ENCODE measurements at regions not wholly inside any gene's neighbourhood (a gene's known extent, or its start where the extent isn't known, plus 50 kb on each side); places are given as distances from the start of the nearest gene placed in this dataset.

DNA sequence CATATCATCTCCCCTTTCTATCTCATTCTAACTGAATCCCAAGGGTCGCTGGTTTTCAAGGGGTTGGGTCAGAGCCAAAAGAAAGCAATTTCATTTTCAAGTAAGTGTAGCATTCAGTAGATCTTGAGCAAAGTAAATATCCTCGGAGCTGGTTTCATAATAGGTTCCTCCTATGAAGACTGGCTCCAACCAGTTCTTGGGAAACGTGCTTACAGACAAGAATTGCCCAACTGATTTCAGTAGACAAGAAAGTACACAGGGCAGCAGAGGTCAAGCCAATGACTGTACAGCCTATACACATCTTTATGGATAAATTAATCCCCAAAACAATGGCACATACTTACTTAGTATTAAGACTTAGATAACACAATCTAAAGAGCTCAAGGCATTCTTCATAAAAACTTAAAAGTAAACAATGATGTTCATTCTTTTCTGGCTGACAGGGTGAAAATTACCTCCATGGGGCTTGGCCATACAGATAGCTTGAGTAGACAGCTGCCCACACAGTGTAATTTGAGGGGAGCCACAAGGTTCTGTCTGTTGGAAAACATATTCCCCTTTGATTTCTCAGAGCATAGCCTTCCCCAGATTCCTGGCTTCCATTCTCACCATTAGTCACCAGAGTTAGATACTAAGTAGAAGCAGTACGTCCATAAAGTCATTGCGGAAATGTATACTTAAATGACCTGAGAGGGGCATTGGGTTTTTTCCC, 163.9 kb downstream of the ARRDC3 start:
- H3K9me3 Mint-ChIP-seq, result no peaks in the 10 kb centered on the region
- H3K4me1 Mint-ChIP-seq (ENCODE audit: low read depth), result no peaks in the 10 kb centered on the region
- intact Hi-C loops (cut with micrococcal nuclease), result loop anchor here (1.0 to 2.0 kb wide), 2 partner anchors 48 to 166 kb away; no protein-coding TSS in a partner anchor
- DNase-seq, result no peak
- no peak overlapping the region for H3K4me3 Mint-ChIP-seq
- H3K27me3 Mint-ChIP-seq, result peaks cover 2% of the 10 kb centered on the region
- H3K36me3 Mint-ChIP-seq, result no peaks in the 10 kb centered on the region
- no peak overlapping the region for H3K27ac Mint-ChIP-seq
- POLR2A ChIA-PET, result interaction anchor here (1.0 to 2.0 kb wide), 2 partner anchors 61 to 165 kb away, joined by 3 to 6 read pairs; no protein-coding TSS in a partner anchor
- CTCF ChIA-PET, result interaction anchor here (0.6 to 8.6 kb wide), 32 partner anchors 13 to 354 kb away, joined by 3 to 226 read pairs (median 3); partner anchors contain the start of gene ARRDC3

DNA sequence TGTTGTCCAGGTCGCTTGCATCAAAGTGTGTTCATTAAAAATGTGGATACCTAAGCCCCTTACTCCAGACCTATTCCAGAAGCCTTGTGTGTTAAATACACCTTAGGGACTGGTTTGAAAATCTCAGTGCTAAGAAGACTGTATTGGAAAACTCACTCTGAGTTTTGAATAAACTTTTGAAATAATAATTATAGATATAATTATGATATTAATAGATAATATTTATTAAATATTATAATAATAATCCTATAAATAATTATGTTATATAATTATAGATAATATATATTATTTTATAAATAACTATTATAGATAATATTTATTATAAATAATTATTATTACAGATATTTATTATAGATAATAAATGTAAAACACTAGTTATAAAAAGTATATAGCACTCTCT, 165.3 kb downstream of the ARRDC3 start:
- CTCF ChIA-PET, result interaction anchor here (1.0 to 8.6 kb wide), 4 partner anchors 19 to 203 kb away, joined by 3 to 226 read pairs (median 41); partner anchors contain the start of gene ARRDC3
- POLR2A ChIA-PET, result no interaction called here
- Mint-ChIP-seq H3K9me3 (no peaks in the 10 kb centered on the region), H3K4me1 (ENCODE audit: low read depth) (no peaks in the 10 kb centered on the region), H3K27ac (no peak overlapping the region), H3K4me3 (no peak overlapping the region), H3K27me3 (peaks cover 2% of the 10 kb centered on the region), H3K36me3 (no peaks in the 10 kb centered on the region)
- intact Hi-C loops (cut with micrococcal nuclease), result loop anchor here (2.0 kb wide), 1 partner anchor 47 kb away; no protein-coding TSS in a partner anchor
- DNase-seq, result no peak

DNA sequence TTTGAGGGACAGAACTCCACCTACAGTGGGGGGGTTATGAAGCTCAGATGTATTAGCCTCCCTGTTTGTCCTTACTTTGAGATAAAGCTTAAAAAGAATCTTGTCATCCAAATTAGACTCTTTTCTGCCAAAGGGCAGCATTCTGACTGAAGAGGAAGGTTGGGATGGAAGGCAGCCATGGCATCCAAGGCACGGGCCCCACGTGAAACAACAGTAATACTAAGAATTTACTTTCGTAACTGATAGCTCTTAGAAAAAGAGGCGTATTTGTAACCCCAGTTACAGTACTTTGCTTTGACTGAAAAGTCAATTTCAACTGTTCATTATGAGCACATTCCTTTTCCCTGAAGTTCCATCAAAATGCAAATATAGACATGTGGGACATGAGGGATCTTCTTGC, 168.5 kb downstream of the ARRDC3 start:
- H3K36me3 Mint-ChIP-seq, result no peaks in the 10 kb centered on the region
- no peak overlapping the region for H3K27ac Mint-ChIP-seq
- H3K4me3 Mint-ChIP-seq, result no peak overlapping the region
- no peaks in the 10 kb centered on the region for H3K9me3 Mint-ChIP-seq
- H3K4me1 Mint-ChIP-seq (ENCODE audit: low read depth), result no peaks in the 10 kb centered on the region
- peaks cover 2% of the 10 kb centered on the region for H3K27me3 Mint-ChIP-seq
- intact Hi-C loops (cut with micrococcal nuclease), result no loop called here
- DNase-seq, result no peak
- POLR2A ChIA-PET, result no interaction called here
- CTCF ChIA-PET, result interaction anchor here (0.8 to 2.5 kb wide), 2 partner anchors 54 to 171 kb away, joined by 3 to 15 read pairs; no protein-coding TSS in a partner anchor
